PFSK-1 (cell line): ENCODE measurements at regions not wholly inside any gene's neighbourhood (a gene's known extent, or its start where the extent isn't known, plus 50 kb on each side); places are given as distances from the start of the nearest gene placed in this dataset.

Source experiments
- FOXP2 ChIP-seq: optimal IDR thresholded peaks from 2 replicates; pipeline ENCODE3; 2011; ENCODE audit warnings: borderline replicate concordance, control low read depth, inconsistent platforms; ENCODE audit not compliant: insufficient read depth; ENCODE audit errors: extremely low read length, extremely low read depth
- POLR2AphosphoS5 ChIP-seq: IDR thresholded peaks from 2 replicates; pipeline ENCODE4 v1.6.1; 2012; ENCODE audit warnings: low read depth, mild to moderate bottlenecking, control low read depth, low read length, moderate library complexity
- REST ChIP-seq, 2 experiments: IDR thresholded peaks; 2 replicates each; pipeline versions ENCODE4 v1.6.1 to v1.8.0; 2011 to 2012; ENCODE audit warnings: low read depth in 2 of 2, low read length in 2 of 2, control low read depth in 1 of 2, inconsistent platforms in 1 of 2, mild to moderate bottlenecking in 1 of 2, moderate library complexity in 1 of 2; ENCODE audit not compliant: insufficient read depth in 1 of 2
- SIN3A ChIP-seq: IDR thresholded peaks from 2 replicates; pipeline ENCODE4 v1.6.1; 2012; ENCODE audit warnings: mild to moderate bottlenecking, low read length, moderate library complexity, borderline replicate concordance; ENCODE audit not compliant: insufficient read depth
- TAF1 ChIP-seq: IDR thresholded peaks from 2 replicates; pipeline ENCODE4 v1.6.1; 2012; ENCODE audit warnings: low read length, control low read depth, borderline replicate concordance; ENCODE audit not compliant: insufficient read depth

DNA sequence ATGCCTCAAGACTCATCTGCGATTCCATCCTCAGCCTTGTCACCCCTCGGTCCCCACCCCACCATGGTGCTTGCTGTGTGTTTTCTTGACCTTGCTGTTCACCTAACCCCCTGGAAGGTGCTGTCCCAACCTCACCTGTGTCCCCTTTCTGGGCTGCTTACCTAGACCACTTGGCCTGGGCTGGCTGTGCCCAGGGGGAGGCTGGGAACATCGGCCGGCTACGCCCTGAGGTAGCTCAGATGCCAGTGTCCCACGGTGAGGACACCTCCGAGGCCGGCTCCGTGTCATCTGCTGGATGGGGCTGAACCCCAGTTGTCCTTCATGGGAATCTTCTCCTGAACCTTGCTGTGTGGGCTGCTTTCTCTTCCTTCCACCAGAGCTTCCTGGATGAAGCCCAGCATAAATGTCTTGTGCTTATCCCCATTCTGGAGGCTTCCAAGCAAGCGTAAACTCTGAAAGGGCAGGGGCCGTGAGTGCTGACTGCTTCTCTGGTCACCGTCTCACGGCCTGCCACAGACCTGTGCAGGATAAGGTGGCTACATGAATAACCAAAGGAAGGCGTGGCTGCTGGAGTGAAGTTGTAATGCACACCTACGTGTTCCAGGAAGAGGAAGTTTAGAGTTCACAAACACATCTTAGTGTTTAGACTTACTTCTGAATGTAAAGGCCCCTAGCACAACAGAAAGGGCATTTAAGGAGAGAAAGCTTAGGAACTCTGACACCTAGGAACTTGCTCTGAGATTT is 724.3 kb downstream of the TBC1D22A start:
- no peak for TF ChIP-seq REST (IDR thresholded peaks at IDR 0.05; ENCODE audit: insufficient read depth in 1 of 2, low read depth in 2 of 2, low read length in 2 of 2)
- no peak for TF ChIP-seq TAF1
- TF ChIP-seq SIN3A: no peak
- TF ChIP-seq POLR2AphosphoS5: no peak
- TF ChIP-seq FOXP2: no peak

DNA sequence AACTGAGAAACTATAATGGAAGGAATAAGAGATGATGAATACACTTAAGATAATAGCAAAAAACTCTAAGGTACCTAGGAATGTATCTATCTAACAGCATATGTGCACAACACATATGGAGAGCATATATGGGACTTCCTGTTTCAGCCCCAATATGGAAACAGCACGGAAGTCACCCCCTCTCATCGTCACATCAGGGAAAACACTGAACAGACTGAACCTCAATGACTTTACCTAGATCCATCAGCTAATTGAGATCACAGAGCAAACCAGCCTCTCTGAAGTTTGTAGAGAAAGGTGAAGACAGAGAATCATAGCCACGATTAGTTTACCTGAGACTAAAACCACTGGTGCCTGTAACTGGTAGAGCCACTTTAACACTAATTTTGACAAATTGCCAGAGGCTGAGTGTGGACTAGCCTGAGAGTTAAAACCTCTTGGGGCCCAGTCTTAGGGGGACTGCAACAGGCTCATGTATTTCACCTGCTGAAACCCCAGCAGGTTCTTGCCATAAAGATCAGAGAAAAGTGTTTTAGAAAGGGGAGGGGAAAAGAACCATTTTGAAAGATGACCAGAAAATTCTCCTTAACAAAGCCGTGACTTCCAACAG is 722.6 kb downstream of the TBC1D22A start:
- TF ChIP-seq TAF1 (no peak), POLR2AphosphoS5 (no peak), FOXP2 (no peak), SIN3A (no peak), REST (IDR thresholded peaks at IDR 0.05; ENCODE audit: insufficient read depth in 1 of 2, low read depth in 2 of 2, low read length in 2 of 2) (no peak)

GRCh38 chr22:47476231-47476630 is 713.8 kb downstream of the TBC1D22A start:
- TF ChIP-seq FOXP2: no peak
- no peak for TF ChIP-seq SIN3A
- no peak for TF ChIP-seq POLR2AphosphoS5
- no peak for TF ChIP-seq REST (IDR thresholded peaks at IDR 0.05; ENCODE audit: insufficient read depth in 1 of 2, low read depth in 2 of 2, low read length in 2 of 2)
- TF ChIP-seq TAF1: no peak

DNA sequence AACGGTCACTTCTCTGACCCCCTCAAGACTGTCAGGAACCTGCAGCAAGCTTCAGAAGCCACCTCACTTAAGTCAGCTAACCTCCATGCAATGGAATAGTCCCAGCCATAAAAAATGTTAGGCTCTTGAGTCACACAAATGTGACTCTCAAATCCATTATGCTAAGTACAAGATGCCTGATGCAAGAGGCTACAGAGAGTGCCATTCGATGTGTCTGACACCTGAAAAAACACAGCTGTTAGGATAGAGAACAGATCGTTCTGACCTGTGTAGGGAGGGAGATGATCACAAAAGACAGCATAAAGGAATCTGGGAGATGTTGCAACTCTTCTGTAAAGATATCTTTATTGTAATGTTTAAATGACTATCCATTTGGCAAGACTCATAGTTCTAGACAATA is 712.4 kb downstream of the TBC1D22A start:
- TF ChIP-seq REST (IDR thresholded peaks at IDR 0.05; ENCODE audit: insufficient read depth in 1 of 2, low read depth in 2 of 2, low read length in 2 of 2) (no peak), FOXP2 (no peak), SIN3A (no peak), POLR2AphosphoS5 (no peak), TAF1 (no peak)

DNA sequence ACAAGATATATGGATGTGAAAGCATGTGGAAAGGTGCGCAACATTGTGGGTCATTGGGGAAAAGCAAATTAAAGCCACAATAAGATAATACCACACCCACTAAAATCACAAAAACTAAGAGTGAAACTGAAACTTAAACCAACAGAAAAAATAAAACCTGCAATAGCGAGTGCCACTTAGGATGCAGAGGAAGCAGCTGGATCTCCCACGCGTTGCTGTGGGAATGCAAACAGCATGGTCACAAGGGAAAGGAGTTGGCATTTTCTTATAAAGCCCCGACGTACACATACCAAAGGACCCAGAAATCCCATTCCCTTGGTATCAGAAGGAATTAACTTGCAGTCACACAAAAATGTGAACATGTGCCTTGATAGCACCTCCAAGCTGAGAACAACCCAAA is 712.0 kb downstream of the TBC1D22A start:
- TF ChIP-seq SIN3A (no peak), FOXP2 (no peak), REST (IDR thresholded peaks at IDR 0.05; ENCODE audit: insufficient read depth in 1 of 2, low read depth in 2 of 2, low read length in 2 of 2) (no peak), POLR2AphosphoS5 (no peak), TAF1 (no peak)
